GM12891 (cell line): ENCODE measurements at regions not wholly inside any gene's neighbourhood (a gene's known extent, or its start where the extent isn't known, plus 50 kb on each side); places are given as distances from the start of the nearest gene placed in this dataset.

Experiments used
- POLR2A ChIP-seq: IDR thresholded peaks from 2 replicates; pipeline ENCODE4 v1.6.1; 2011; ENCODE audit warnings: low read depth, low read length, control low read depth
- POLR2AphosphoS5 ChIP-seq: IDR thresholded peaks from 2 replicates; pipeline ENCODE4 v1.6.1; 2011; ENCODE audit warnings: low read depth, low read length, control low read depth
- POU2F2 ChIP-seq: IDR thresholded peaks from 2 replicates; pipeline ENCODE4 v1.6.1; 2011; ENCODE audit warnings: low read depth, mild to moderate bottlenecking, control low read depth, low read length, moderate library complexity
- TAF1 ChIP-seq: IDR thresholded peaks from 2 replicates; pipeline ENCODE4 v1.6.1; 2011; ENCODE audit warnings: low read depth, low read length, control low read depth

GRCh38 chr4:181755846-181756245 lies 487.4 kb upstream of the TENM3 start:
- TF ChIP-seq POLR2A (no peak), POLR2AphosphoS5 (no peak), POU2F2 (no peak), TAF1 (no peak)
